ENCODE measurements at regions not wholly inside any gene's neighbourhood (a gene's known extent, or its start where the extent isn't known, plus 50 kb on each side); places are given as distances from the start of the nearest gene placed in this dataset.

- Histone ChIP-seq H3K27me3 (ENCODE audit: control insufficient read depth in 2 of 2, insufficient read depth in 2 of 2, low read length in 2 of 2) (no peaks in the 10 kb centered on the region), H3K4me3 (ENCODE audit: low read length in 2 of 2) (no peak overlapping the region), H3K27ac (ENCODE audit: low read depth in 2 of 2, low read length in 2 of 2) (no peak overlapping the region), H3K9ac (ENCODE audit: low read depth in 1 of 2, low read length in 2 of 2) (no peak overlapping the region), H3K4me1 (ENCODE audit: control insufficient read depth in 2 of 2, insufficient read depth in 2 of 2, low read length in 2 of 2) (no peaks in the 10 kb centered on the region), H3K9me3 (ENCODE audit: control insufficient read depth in 2 of 2, low read length in 2 of 2) (no peaks in the 10 kb centered on the region), H3K36me3 (ENCODE audit: control insufficient read depth in 2 of 2, insufficient read depth in 2 of 2, low read length in 2 of 2) (no peaks in the 10 kb centered on the region)
These were observed 257.9 kb upstream of the IRX4 start for GRCh38 chr5:2140501-2141175.

- Histone ChIP-seq H3K4me3 (ENCODE audit: low read length in 2 of 2) (no peak overlapping the region), H3K27ac (ENCODE audit: low read depth in 2 of 2, low read length in 2 of 2) (no peak overlapping the region), H3K4me1 (ENCODE audit: control insufficient read depth in 2 of 2, insufficient read depth in 2 of 2, low read length in 2 of 2) (no peaks in the 10 kb centered on the region), H3K36me3 (ENCODE audit: control insufficient read depth in 2 of 2, insufficient read depth in 2 of 2, low read length in 2 of 2) (no peaks in the 10 kb centered on the region), H3K9me3 (ENCODE audit: control insufficient read depth in 2 of 2, low read length in 2 of 2) (no peaks in the 10 kb centered on the region), H3K9ac (ENCODE audit: low read depth in 1 of 2, low read length in 2 of 2) (no peak overlapping the region), H3K27me3 (ENCODE audit: control insufficient read depth in 2 of 2, insufficient read depth in 2 of 2, low read length in 2 of 2) (no peaks in the 10 kb centered on the region)
These were observed 256.8 kb upstream of the IRX4 start for GRCh38 chr5:2139478-2139877.

- Histone ChIP-seq H3K9ac (ENCODE audit: low read depth in 1 of 2, low read length in 2 of 2) (no peak overlapping the region), H3K4me1 (ENCODE audit: control insufficient read depth in 2 of 2, insufficient read depth in 2 of 2, low read length in 2 of 2) (no peaks in the 10 kb centered on the region), H3K4me3 (ENCODE audit: low read length in 2 of 2) (no peak overlapping the region), H3K27ac (ENCODE audit: low read depth in 2 of 2, low read length in 2 of 2) (no peak overlapping the region), H3K9me3 (ENCODE audit: control insufficient read depth in 2 of 2, low read length in 2 of 2) (no peaks in the 10 kb centered on the region), H3K27me3 (ENCODE audit: control insufficient read depth in 2 of 2, insufficient read depth in 2 of 2, low read length in 2 of 2) (no peaks in the 10 kb centered on the region), H3K36me3 (ENCODE audit: control insufficient read depth in 2 of 2, insufficient read depth in 2 of 2, low read length in 2 of 2) (no peaks in the 10 kb centered on the region)
These were observed 256.2 kb upstream of the IRX4 start for GRCh38 chr5:2138896-2139295.

GRCh38 chr5:2137444-2138050, 254.8 kb upstream of the IRX4 start:
- Histone ChIP-seq H3K27ac (ENCODE audit: low read depth in 2 of 2, low read length in 2 of 2) (no peak overlapping the region), H3K4me1 (ENCODE audit: control insufficient read depth in 2 of 2, insufficient read depth in 2 of 2, low read length in 2 of 2) (no peaks in the 10 kb centered on the region), H3K9ac (ENCODE audit: low read depth in 1 of 2, low read length in 2 of 2) (no peak overlapping the region), H3K9me3 (ENCODE audit: control insufficient read depth in 2 of 2, low read length in 2 of 2) (no peaks in the 10 kb centered on the region), H3K27me3 (ENCODE audit: control insufficient read depth in 2 of 2, insufficient read depth in 2 of 2, low read length in 2 of 2) (no peaks in the 10 kb centered on the region), H3K36me3 (ENCODE audit: control insufficient read depth in 2 of 2, insufficient read depth in 2 of 2, low read length in 2 of 2) (no peaks in the 10 kb centered on the region), H3K4me3 (ENCODE audit: low read length in 2 of 2) (no peak overlapping the region)

GRCh38 chr5:2136728-2137333, 254.1 kb upstream of the IRX4 start:
- H3K4me1 ChIP-seq (ENCODE audit: control insufficient read depth in 2 of 2, insufficient read depth in 2 of 2, low read length in 2 of 2): no peaks in the 10 kb centered on the region
- no peak overlapping the region for H3K27ac ChIP-seq (ENCODE audit: low read depth in 2 of 2, low read length in 2 of 2)
- no peaks in the 10 kb centered on the region for H3K27me3 ChIP-seq (ENCODE audit: control insufficient read depth in 2 of 2, insufficient read depth in 2 of 2, low read length in 2 of 2)
- no peak overlapping the region for H3K4me3 ChIP-seq (ENCODE audit: low read length in 2 of 2)
- H3K9me3 ChIP-seq (ENCODE audit: control insufficient read depth in 2 of 2, low read length in 2 of 2): no peaks in the 10 kb centered on the region
- H3K9ac ChIP-seq (ENCODE audit: low read depth in 1 of 2, low read length in 2 of 2): no peak overlapping the region
- no peaks in the 10 kb centered on the region for H3K36me3 ChIP-seq (ENCODE audit: control insufficient read depth in 2 of 2, insufficient read depth in 2 of 2, low read length in 2 of 2)

DNA sequence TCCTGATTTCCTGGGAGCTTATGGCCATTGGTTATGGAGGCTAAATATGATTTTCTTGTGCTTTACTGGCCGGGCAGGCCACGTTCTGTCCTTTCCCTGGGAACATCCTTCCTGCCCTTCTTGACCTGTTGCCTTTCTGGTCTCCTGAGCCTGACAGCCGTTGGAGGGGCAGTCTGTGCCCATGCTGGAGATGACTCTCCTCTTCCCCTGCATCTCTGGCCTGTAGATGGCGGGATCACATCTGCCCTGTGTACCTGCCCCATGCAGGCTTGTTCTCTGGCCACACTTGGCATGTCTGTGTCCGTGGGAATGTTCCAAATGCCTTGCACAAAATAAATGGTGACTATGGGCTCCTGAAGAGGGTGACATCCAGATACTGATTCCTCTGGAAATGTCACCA, 253.1 kb upstream of the IRX4 start:
- H3K27ac ChIP-seq (ENCODE audit: low read depth in 2 of 2, low read length in 2 of 2): no peak overlapping the region
- H3K4me1 ChIP-seq (ENCODE audit: control insufficient read depth in 2 of 2, insufficient read depth in 2 of 2, low read length in 2 of 2): no peaks in the 10 kb centered on the region
- H3K9me3 ChIP-seq (ENCODE audit: control insufficient read depth in 2 of 2, low read length in 2 of 2): no peaks in the 10 kb centered on the region
- no peaks in the 10 kb centered on the region for H3K36me3 ChIP-seq (ENCODE audit: control insufficient read depth in 2 of 2, insufficient read depth in 2 of 2, low read length in 2 of 2)
- H3K27me3 ChIP-seq (ENCODE audit: control insufficient read depth in 2 of 2, insufficient read depth in 2 of 2, low read length in 2 of 2): no peaks in the 10 kb centered on the region
- no peak overlapping the region for H3K4me3 ChIP-seq (ENCODE audit: low read length in 2 of 2)
- H3K9ac ChIP-seq (ENCODE audit: low read depth in 1 of 2, low read length in 2 of 2): no peak overlapping the region

- H3K9me3 ChIP-seq (ENCODE audit: control insufficient read depth in 2 of 2, low read length in 2 of 2): no peaks in the 10 kb centered on the region
- no peak overlapping the region for H3K27ac ChIP-seq (ENCODE audit: low read depth in 2 of 2, low read length in 2 of 2)
- no peak overlapping the region for H3K9ac ChIP-seq (ENCODE audit: low read depth in 1 of 2, low read length in 2 of 2)
- H3K4me1 ChIP-seq (ENCODE audit: control insufficient read depth in 2 of 2, insufficient read depth in 2 of 2, low read length in 2 of 2): no peaks in the 10 kb centered on the region
- no peak overlapping the region for H3K4me3 ChIP-seq (ENCODE audit: low read length in 2 of 2)
- H3K27me3 ChIP-seq (ENCODE audit: control insufficient read depth in 2 of 2, insufficient read depth in 2 of 2, low read length in 2 of 2): no peaks in the 10 kb centered on the region
- no peaks in the 10 kb centered on the region for H3K36me3 ChIP-seq (ENCODE audit: control insufficient read depth in 2 of 2, insufficient read depth in 2 of 2, low read length in 2 of 2)
These were observed 252.6 kb upstream of the IRX4 start for GRCh38 chr5:2135354-2135753.

DNA sequence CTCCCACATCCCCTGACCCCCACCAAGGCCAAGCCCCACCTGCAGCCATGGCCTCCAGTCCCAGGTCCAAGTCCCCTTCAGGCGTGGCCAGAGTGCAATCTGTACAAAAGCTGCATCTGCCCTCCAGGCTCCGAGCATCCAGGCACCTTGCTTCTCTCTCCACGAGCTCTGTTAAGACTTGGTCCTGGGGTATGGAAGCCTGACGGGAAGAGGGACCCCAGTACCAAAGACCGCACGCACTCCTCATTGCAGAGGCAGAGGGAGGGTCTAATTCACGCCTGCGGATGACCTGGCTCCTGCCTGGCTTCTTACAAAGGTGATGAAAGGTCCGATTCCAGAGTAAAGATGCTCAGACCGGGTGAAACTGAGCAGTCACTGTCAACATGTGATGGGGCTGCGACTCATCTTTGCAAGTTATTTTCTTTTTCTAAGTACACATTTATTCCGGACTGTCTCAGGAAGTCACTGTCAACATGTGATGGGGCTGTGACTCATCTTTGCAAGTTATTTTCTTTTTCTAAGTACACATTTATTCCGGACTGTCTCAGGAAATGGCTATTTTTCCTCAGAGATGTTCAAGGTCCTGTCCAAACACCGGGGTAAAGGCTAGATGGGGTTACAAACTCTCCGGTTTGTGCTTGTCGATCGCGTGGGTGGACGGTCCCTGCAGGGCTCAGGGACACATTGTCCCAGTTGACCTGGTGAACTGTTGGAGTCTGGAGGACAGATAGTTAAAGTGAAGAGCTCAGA, 252.0 kb upstream of the IRX4 start:
- no peak overlapping the region for H3K9ac ChIP-seq (ENCODE audit: low read depth in 1 of 2, low read length in 2 of 2)
- H3K9me3 ChIP-seq (ENCODE audit: control insufficient read depth in 2 of 2, low read length in 2 of 2): no peaks in the 10 kb centered on the region
- no peaks in the 10 kb centered on the region for H3K4me1 ChIP-seq (ENCODE audit: control insufficient read depth in 2 of 2, insufficient read depth in 2 of 2, low read length in 2 of 2)
- H3K4me3 ChIP-seq (ENCODE audit: low read length in 2 of 2): no peak overlapping the region
- no peak overlapping the region for H3K27ac ChIP-seq (ENCODE audit: low read depth in 2 of 2, low read length in 2 of 2)
- H3K36me3 ChIP-seq (ENCODE audit: control insufficient read depth in 2 of 2, insufficient read depth in 2 of 2, low read length in 2 of 2): no peaks in the 10 kb centered on the region
- H3K27me3 ChIP-seq (ENCODE audit: control insufficient read depth in 2 of 2, insufficient read depth in 2 of 2, low read length in 2 of 2): no peaks in the 10 kb centered on the region

DNA sequence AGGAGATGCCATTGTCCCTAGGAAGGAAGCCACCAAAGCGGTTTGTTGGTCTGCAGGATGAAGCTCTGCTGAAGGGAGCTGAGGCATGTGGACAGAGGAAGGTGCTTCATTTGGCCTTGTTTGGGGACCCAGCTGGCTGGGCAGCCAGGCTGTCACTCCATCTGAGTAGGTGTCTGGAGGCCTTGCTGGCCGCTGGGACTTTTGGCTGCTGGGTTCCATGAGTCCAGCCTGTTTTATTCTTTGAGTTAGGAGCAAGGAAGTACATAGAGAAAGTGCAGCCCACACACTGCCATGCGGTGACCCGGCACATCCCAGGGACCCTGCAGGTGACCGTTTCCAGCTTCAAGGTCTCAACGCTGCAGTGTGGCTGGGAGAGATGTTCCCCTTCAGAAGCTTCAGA, 251.2 kb upstream of the IRX4 start:
- no peak overlapping the region for H3K27ac ChIP-seq (ENCODE audit: low read depth in 2 of 2, low read length in 2 of 2)
- no peak overlapping the region for H3K4me3 ChIP-seq (ENCODE audit: low read length in 2 of 2)
- no peaks in the 10 kb centered on the region for H3K4me1 ChIP-seq (ENCODE audit: control insufficient read depth in 2 of 2, insufficient read depth in 2 of 2, low read length in 2 of 2)
- no peaks in the 10 kb centered on the region for H3K36me3 ChIP-seq (ENCODE audit: control insufficient read depth in 2 of 2, insufficient read depth in 2 of 2, low read length in 2 of 2)
- no peaks in the 10 kb centered on the region for H3K9me3 ChIP-seq (ENCODE audit: control insufficient read depth in 2 of 2, low read length in 2 of 2)
- no peak overlapping the region for H3K9ac ChIP-seq (ENCODE audit: low read depth in 1 of 2, low read length in 2 of 2)
- H3K27me3 ChIP-seq (ENCODE audit: control insufficient read depth in 2 of 2, insufficient read depth in 2 of 2, low read length in 2 of 2): no peaks in the 10 kb centered on the region

GRCh38 chr5:2133080-2133479, 250.4 kb upstream of the IRX4 start:
- Histone ChIP-seq H3K27me3 (ENCODE audit: control insufficient read depth in 2 of 2, insufficient read depth in 2 of 2, low read length in 2 of 2) (no peaks in the 10 kb centered on the region), H3K27ac (ENCODE audit: low read depth in 2 of 2, low read length in 2 of 2) (no peak overlapping the region), H3K9ac (ENCODE audit: low read depth in 1 of 2, low read length in 2 of 2) (no peak overlapping the region), H3K4me3 (ENCODE audit: low read length in 2 of 2) (no peak overlapping the region), H3K4me1 (ENCODE audit: control insufficient read depth in 2 of 2, insufficient read depth in 2 of 2, low read length in 2 of 2) (no peaks in the 10 kb centered on the region), H3K9me3 (ENCODE audit: control insufficient read depth in 2 of 2, low read length in 2 of 2) (no peaks in the 10 kb centered on the region), H3K36me3 (ENCODE audit: control insufficient read depth in 2 of 2, insufficient read depth in 2 of 2, low read length in 2 of 2) (no peaks in the 10 kb centered on the region)

All from mucosa of rectum (tissue), 2 donors.